ENCODE measurements at regions not wholly inside any gene's neighbourhood (a gene's known extent, or its start where the extent isn't known, plus 50 kb on each side); places are given as distances from the start of the nearest gene placed in this dataset.

DNA sequence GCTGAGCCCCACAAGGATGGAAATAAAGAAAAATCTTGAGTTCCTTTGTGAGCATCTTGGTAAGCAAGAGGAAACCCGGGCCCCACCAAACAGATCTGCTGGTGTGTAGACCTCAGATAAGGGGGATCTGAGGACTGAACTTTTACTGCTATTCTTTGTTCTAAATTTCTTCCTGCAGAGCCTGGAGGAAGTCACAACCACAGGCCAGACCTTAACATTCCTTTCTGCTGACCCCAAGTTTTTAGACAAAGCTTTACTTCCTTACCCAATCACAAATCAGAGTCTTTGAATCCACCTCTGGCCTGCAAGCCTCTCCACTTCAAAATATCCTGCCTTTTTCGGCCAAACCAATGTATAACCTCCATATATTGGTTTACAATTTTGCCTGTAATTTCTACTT is 352.6 kb upstream of the AUTS2 start (continued):
- TF ChIP-seq, protein P1, sequence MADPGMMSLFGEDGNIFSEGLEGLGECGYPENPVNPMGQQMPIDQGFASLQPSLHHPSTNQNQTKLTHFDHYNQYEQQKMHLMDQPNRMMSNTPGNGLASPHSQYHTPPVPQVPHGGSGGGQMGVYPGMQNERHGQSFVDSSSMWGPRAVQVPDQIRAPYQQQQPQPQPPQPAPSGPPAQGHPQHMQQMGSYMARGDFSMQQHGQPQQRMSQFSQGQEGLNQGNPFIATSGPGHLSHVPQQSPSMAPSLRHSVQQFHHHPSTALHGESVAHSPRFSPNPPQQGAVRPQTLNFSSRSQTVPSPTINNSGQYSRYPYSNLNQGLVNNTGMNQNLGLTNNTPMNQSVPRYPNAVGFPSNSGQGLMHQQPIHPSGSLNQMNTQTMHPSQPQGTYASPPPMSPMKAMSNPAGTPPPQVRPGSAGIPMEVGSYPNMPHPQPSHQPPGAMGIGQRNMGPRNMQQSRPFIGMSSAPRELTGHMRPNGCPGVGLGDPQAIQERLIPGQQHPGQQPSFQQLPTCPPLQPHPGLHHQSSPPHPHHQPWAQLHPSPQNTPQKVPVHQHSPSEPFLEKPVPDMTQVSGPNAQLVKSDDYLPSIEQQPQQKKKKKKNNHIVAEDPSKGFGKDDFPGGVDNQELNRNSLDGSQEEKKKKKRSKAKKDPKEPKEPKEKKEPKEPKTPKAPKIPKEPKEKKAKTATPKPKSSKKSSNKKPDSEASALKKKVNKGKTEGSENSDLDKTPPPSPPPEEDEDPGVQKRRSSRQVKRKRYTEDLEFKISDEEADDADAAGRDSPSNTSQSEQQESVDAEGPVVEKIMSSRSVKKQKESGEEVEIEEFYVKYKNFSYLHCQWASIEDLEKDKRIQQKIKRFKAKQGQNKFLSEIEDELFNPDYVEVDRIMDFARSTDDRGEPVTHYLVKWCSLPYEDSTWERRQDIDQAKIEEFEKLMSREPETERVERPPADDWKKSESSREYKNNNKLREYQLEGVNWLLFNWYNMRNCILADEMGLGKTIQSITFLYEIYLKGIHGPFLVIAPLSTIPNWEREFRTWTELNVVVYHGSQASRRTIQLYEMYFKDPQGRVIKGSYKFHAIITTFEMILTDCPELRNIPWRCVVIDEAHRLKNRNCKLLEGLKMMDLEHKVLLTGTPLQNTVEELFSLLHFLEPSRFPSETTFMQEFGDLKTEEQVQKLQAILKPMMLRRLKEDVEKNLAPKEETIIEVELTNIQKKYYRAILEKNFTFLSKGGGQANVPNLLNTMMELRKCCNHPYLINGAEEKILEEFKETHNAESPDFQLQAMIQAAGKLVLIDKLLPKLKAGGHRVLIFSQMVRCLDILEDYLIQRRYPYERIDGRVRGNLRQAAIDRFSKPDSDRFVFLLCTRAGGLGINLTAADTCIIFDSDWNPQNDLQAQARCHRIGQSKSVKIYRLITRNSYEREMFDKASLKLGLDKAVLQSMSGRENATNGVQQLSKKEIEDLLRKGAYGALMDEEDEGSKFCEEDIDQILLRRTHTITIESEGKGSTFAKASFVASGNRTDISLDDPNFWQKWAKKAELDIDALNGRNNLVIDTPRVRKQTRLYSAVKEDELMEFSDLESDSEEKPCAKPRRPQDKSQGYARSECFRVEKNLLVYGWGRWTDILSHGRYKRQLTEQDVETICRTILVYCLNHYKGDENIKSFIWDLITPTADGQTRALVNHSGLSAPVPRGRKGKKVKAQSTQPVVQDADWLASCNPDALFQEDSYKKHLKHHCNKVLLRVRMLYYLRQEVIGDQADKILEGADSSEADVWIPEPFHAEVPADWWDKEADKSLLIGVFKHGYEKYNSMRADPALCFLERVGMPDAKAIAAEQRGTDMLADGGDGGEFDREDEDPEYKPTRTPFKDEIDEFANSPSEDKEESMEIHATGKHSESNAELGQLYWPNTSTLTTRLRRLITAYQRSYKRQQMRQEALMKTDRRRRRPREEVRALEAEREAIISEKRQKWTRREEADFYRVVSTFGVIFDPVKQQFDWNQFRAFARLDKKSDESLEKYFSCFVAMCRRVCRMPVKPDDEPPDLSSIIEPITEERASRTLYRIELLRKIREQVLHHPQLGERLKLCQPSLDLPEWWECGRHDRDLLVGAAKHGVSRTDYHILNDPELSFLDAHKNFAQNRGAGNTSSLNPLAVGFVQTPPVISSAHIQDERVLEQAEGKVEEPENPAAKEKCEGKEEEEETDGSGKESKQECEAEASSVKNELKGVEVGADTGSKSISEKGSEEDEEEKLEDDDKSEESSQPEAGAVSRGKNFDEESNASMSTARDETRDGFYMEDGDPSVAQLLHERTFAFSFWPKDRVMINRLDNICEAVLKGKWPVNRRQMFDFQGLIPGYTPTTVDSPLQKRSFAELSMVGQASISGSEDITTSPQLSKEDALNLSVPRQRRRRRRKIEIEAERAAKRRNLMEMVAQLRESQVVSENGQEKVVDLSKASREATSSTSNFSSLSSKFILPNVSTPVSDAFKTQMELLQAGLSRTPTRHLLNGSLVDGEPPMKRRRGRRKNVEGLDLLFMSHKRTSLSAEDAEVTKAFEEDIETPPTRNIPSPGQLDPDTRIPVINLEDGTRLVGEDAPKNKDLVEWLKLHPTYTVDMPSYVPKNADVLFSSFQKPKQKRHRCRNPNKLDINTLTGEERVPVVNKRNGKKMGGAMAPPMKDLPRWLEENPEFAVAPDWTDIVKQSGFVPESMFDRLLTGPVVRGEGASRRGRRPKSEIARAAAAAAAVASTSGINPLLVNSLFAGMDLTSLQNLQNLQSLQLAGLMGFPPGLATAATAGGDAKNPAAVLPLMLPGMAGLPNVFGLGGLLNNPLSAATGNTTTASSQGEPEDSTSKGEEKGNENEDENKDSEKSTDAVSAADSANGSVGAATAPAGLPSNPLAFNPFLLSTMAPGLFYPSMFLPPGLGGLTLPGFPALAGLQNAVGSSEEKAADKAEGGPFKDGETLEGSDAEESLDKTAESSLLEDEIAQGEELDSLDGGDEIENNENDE (IDR thresholded peaks at IDR 0.05; ENCODE audit: insufficient replicate concordance, low read length): no peak
- no peak for TF ChIP-seq CEBPB (IDR thresholded peaks at IDR 0.05; ENCODE audit: low read depth, low read length)
- no peak for TF ChIP-seq CHD1 (IDR thresholded peaks at IDR 0.05; ENCODE audit: low read depth, low read length)

All from H1 (cell line).